HFF-Myc (cell line): ENCODE measurements at regions not wholly inside any gene's neighbourhood (a gene's known extent, or its start where the extent isn't known, plus 50 kb on each side); places are given as distances from the start of the nearest gene placed in this dataset.

Source experiments
- DNase-seq: peaks from one replicate; pipeline ENCODE4 v3.0.0-alpha.2; 2011; ENCODE audit warnings: low read depth; ENCODE audit errors: extremely low read depth
- H3K4me3 ChIP-seq: replicated peaks from 2 replicates; pipeline ENCODE4 v1.5.1; 2011; ENCODE audit warnings: low read depth, mild to moderate bottlenecking, control low read depth, low read length
- TF ChIP-seq, protein P1 (sequence below): IDR thresholded peaks from 2 replicates; pipeline ENCODE4 v1.5.1; 2012; ENCODE audit warnings: mild to moderate bottlenecking, low read depth, low read length, control low read depth; ENCODE audit errors: missing control alignments

DNA sequence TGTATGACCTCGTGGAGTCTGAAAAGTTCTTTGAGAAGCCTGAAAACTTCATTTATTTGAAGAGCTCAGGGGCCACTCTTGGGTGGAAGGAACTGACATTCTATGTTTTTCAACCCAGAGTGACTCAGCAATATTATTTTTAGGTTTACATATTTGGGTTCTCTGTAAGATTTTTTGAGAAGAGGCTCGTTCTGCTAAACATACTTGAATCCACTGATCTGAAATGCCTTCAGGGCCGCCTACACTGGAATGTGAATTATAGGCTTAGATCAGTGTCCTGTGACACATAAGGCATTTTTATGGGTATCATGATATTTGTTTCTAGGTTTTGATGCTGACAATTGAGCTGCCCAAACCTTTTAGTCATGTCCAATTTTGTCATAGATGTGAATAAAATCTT is 86.2 kb downstream of the PSAT1 start:
- TF ChIP-seq, protein P1, sequence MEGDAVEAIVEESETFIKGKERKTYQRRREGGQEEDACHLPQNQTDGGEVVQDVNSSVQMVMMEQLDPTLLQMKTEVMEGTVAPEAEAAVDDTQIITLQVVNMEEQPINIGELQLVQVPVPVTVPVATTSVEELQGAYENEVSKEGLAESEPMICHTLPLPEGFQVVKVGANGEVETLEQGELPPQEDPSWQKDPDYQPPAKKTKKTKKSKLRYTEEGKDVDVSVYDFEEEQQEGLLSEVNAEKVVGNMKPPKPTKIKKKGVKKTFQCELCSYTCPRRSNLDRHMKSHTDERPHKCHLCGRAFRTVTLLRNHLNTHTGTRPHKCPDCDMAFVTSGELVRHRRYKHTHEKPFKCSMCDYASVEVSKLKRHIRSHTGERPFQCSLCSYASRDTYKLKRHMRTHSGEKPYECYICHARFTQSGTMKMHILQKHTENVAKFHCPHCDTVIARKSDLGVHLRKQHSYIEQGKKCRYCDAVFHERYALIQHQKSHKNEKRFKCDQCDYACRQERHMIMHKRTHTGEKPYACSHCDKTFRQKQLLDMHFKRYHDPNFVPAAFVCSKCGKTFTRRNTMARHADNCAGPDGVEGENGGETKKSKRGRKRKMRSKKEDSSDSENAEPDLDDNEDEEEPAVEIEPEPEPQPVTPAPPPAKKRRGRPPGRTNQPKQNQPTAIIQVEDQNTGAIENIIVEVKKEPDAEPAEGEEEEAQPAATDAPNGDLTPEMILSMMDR = no peak
- H3K4me3 ChIP-seq = no peak overlapping the region
- no peak for DNase-seq

DNA sequence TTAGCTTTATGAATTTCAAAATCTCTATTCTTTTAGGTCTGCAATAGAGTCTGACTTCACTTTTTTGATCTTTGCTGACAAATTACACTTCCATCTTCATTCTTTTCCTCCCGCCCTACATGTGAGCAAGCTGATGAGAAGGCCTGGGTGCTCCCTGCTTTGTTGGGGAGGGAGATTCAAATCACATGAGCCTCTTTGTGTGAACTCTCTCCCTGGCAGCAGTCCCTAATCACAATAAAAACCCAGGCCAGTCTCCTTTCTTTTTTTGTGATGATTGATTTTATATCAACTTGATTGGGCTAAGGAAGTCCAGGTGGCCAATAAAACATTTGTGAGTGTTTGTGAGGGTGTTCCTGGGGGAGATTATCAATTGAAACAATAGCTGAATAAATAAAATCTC is 89.4 kb downstream of the PSAT1 start:
- TF ChIP-seq, protein P1 = no peak
- DNase-seq = no peak
- no peak overlapping the region for H3K4me3 ChIP-seq

DNA sequence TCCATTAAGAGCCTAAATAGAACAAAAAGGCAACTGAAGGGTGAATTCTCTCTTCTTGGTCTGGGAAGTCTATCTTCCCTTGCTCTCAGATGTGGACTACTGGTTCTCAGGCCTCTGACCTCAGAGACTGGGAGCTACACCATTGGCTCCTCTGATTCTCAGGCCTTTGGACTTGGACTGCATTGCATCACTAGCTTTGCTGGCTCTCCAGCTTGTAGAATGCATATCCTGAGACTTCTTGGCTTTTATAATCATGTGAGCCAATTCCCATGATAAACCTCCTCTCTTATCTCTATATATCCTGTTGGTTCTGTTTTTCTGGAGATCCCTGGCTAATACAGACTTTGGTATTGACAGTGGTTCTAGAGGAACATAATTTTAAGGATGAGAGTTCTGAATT is 89.8 kb downstream of the PSAT1 start:
- TF ChIP-seq, protein P1 = no peak
- H3K4me3 ChIP-seq = no peak overlapping the region
- DNase-seq = no peak

DNA sequence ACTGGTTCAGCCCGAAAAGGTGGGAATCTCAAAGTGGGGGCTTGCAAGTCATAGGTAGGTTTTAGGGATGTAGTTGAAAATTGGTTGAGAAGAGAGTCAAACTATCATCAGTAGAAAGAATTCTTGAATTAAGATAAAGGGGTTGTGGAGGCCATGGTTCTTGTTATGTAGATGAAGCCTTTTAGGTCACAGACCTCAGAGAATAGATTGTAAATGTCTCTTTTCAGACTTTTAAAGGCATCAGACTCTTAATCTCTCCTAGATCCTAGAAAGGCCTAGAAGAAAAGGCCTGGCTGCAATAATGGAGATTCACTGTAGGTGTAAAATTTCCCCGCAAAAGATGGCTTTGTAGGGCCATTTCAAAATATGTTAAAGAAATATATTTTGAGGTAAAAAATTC is 96.4 kb downstream of the PSAT1 start:
- no peak overlapping the region for H3K4me3 ChIP-seq
- no peak for DNase-seq
- TF ChIP-seq, protein P1 = no peak

DNA sequence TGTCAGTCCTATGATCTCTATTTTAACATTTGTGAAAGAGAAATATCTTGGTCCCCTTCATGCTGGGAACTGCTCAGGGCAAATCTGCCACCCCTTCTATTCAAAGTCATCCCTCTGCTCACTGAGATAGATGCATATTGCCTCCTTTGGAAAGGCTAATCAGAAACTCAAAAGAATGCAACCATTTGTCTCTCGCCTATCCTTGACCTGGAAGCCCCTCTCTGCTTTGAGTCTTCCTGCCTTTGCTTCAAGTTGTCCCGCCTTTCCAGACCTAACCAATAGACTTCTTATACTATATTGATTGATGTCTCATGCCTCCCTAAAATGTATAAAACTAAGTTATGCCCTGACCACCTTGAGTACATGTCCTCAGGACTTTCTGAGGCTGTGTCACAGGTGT is 97.0 kb downstream of the PSAT1 start:
- no peak for DNase-seq
- TF ChIP-seq, protein P1 = no peak
- H3K4me3 ChIP-seq = no peak overlapping the region

DNA sequence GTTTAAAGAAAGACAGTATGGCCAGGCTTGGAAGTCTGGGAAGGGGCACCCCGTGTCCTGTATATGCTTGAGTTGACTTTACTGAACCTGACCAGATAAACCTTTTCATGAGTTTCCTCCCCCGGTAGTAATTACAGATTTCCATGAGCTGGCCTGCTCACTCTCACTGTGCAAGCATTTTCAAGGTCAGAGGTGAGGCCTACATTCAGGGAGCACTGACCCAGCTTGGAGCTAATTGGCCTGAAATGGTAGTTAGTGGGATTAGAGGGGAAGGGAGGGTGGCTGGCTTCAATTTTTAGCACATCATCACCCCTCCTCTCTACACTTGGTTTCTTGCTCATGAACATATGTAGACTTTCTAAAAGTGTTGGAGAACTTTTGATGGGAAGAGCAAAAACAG is 99.2 kb downstream of the PSAT1 start:
- TF ChIP-seq, protein P1 = no peak

DNA sequence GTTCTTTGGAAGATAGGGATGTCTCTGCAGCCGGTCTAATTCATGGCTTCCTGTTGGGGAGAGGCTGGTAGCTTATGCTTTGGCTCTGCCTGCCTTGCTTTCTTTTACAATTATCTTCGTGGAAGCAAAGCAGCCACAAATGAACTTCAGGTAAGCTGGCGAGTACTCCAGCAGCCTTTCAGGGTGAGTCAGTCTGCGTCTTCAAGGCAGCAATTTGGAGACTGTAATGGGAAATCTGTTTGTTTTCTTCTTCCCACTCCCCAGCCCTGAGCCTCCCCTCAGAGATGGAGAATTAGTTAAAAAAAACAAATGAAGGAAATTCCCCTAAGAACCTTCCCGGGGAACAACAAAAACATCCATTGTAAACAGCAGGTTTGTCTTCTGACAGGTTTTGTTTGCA is 100.1 kb downstream of the PSAT1 start:
- TF ChIP-seq, protein P1 = no peak
- no peak for DNase-seq
- H3K4me3 ChIP-seq = no peak overlapping the region

More for the DNA sequence above, 99.2 kb downstream of the PSAT1 start:
- no peak overlapping the region for H3K4me3 ChIP-seq
- DNase-seq = no peak
